Karpas-422 (cell line): ENCODE measurements at regions not wholly inside any gene's neighbourhood (a gene's known extent, or its start where the extent isn't known, plus 50 kb on each side); places are given as distances from the start of the nearest gene placed in this dataset.

Experiments used
- DNase-seq: peaks from one replicate; pipeline ENCODE4 v3.0.0-alpha.2; 2015
- H2AFZ ChIP-seq: fragments of 200-600 bp; sonication (generic); 2 replicates; pipeline ENCODE4 v1.6.1; 2014; ENCODE audit warnings: antibody characterized with exemption, low read length, mixed read lengths
- H3K27ac ChIP-seq: fragments of 200-600 bp; sonication (generic); 2 replicates; pipeline ENCODE4 v1.5.1; 2014; ENCODE audit warnings: mild to moderate bottlenecking, low read length, moderate library complexity
- H3K27me3 ChIP-seq: fragments of 200-600 bp; sonication (generic); 2 replicates; pipeline ENCODE4 v1.6.1; 2014; ENCODE audit warnings: low read length, mixed read lengths
- H3K36me3 ChIP-seq: fragments of 200-600 bp; sonication (generic); 2 replicates; pipeline ENCODE4 v1.6.1; 2014; ENCODE audit warnings: low read length, mixed read lengths; ENCODE audit not compliant: insufficient read depth
- H3K4me1 ChIP-seq: fragments of 200-600 bp; sonication (generic); 2 replicates; pipeline ENCODE4 v1.6.1; 2014; ENCODE audit warnings: mild to moderate bottlenecking, low read length, mixed read lengths
- H3K4me2 ChIP-seq: fragments of 200-600 bp; sonication (generic); 2 replicates; pipeline ENCODE4 v1.6.1; 2014; ENCODE audit warnings: low read length, low read depth, mild to moderate bottlenecking; ENCODE audit not compliant: poor library complexity, severe bottlenecking
- H3K4me3 ChIP-seq: fragments of 200-600 bp; sonication (generic); 2 replicates; pipeline ENCODE4 v1.5.1; 2014; ENCODE audit warnings: mild to moderate bottlenecking, antibody characterized with exemption, low read length, mixed read lengths
- H3K79me2 ChIP-seq: fragments of 200-600 bp; sonication (generic); 2 replicates; pipeline ENCODE4 v1.6.1; 2014; ENCODE audit warnings: mild to moderate bottlenecking, low read length, mixed read lengths
- H3K9ac ChIP-seq: fragments of 200-600 bp; sonication (generic); 2 replicates; pipeline ENCODE4 v1.6.0; 2014; ENCODE audit warnings: low read length
- H3K9me2 ChIP-seq: fragments of 200-600 bp; sonication (generic), shearing (Covaris generic); replicated peaks from 2 replicates; pipeline ENCODE4 v1.6.0; 2014; ENCODE audit warnings: mild to moderate bottlenecking, low read length, moderate library complexity; ENCODE audit not compliant: insufficient read depth
- H3K9me3 ChIP-seq: fragments of 300-700, 200-600 bp; sonication (generic); 2 replicates; pipeline ENCODE4 v1.6.1; 2014; ENCODE audit warnings: low read length, mixed read lengths
- H4K20me1 ChIP-seq: fragments of 200-600 bp; sonication (generic); 2 replicates; pipeline ENCODE4 v1.6.1; 2014; ENCODE audit warnings: mild to moderate bottlenecking, antibody characterized with exemption, low read length, low read depth; ENCODE audit not compliant: insufficient read depth

- Histone ChIP-seq H3K27me3 (no peaks in the 10 kb centered on the region), H4K20me1 (no peaks in the 10 kb centered on the region), H3K4me3 (no peak overlapping the region), H3K9ac (no peak overlapping the region), H3K79me2 (no peaks in the 10 kb centered on the region), H3K9me2 (no peaks in the 10 kb centered on the region), H3K9me3 (no peaks in the 10 kb centered on the region), H3K4me2 (no peak overlapping the region), H2AFZ (no peak overlapping the region), H3K4me1 (no peaks in the 10 kb centered on the region), H3K27ac (no peak overlapping the region), H3K36me3 (no peaks in the 10 kb centered on the region)
- DNase-seq: no peak
Measured at GRCh38 chr11:71333473-71333872, 81.1 kb upstream of the SHANK2 start.

- H2AFZ ChIP-seq: no peak overlapping the region
- no peaks in the 10 kb centered on the region for H3K9me3 ChIP-seq
- no peaks in the 10 kb centered on the region for H3K79me2 ChIP-seq
- H3K4me1 ChIP-seq: no peaks in the 10 kb centered on the region
- H3K4me2 ChIP-seq: no peak overlapping the region
- no peaks in the 10 kb centered on the region for H3K36me3 ChIP-seq
- H4K20me1 ChIP-seq: no peaks in the 10 kb centered on the region
- H3K4me3 ChIP-seq: no peak overlapping the region
- DNase-seq: no peak
- H3K27me3 ChIP-seq: no peaks in the 10 kb centered on the region
- no peak overlapping the region for H3K9ac ChIP-seq
- H3K27ac ChIP-seq: no peak overlapping the region
- H3K9me2 ChIP-seq: no peaks in the 10 kb centered on the region
Measured at GRCh38 chr11:71332447-71332846, 80.1 kb upstream of the SHANK2 start.

DNA sequence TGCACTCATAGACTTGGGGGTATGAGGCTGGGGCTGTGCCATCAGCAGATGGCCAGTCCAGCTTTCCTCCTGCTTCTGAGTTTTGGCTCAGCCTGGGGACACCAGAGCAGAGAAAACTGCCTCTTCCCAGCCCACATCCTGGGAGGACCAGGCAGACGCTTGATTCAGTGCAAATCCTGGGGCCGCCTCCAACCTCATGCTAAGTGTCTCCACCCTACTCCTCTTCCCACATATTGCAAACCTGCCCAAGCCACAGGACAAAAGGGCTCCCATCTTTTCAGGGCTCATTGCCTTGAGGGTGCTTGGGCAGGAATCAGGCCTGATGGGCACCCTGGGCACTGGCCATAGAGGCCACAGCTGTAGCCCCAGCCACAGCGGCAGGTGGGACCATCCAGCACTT is 79.7 kb upstream of the SHANK2 start:
- no peak overlapping the region for H3K27ac ChIP-seq

DNA sequence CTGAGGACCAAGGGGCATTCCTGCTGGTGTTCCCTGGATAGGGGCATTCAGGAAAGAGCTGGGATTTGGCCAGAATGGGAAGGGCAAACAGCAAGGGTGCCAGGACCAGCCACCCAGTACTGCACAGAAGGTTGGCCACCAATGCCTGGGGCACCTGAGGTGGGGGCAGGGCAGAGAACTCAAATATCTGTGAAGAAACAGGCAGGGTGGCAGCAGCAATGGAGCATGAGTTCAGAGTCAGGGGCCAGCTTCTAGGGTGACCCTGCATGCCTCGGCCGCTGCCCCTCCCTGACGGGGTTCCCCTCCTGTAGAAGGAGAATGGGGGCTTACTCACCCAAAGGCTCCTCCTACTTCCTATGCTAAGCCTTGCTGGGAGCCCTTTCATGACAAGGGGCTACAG is 79.3 kb upstream of the SHANK2 start:
- Histone ChIP-seq H3K9me2 (no peaks in the 10 kb centered on the region), H3K4me1 (no peaks in the 10 kb centered on the region), H3K4me2 (no peak overlapping the region), H3K9ac (no peak overlapping the region), H2AFZ (no peak overlapping the region), H4K20me1 (no peaks in the 10 kb centered on the region), H3K36me3 (no peaks in the 10 kb centered on the region), H3K79me2 (no peaks in the 10 kb centered on the region), H3K9me3 (no peaks in the 10 kb centered on the region), H3K4me3 (no peak overlapping the region), H3K27ac (no peak overlapping the region), H3K27me3 (no peaks in the 10 kb centered on the region)
- no peak for DNase-seq

More for the DNA sequence above, 79.7 kb upstream of the SHANK2 start:
- Histone ChIP-seq H4K20me1 (no peaks in the 10 kb centered on the region), H3K9me2 (no peaks in the 10 kb centered on the region), H3K9me3 (no peaks in the 10 kb centered on the region), H3K9ac (no peak overlapping the region), H3K4me2 (no peak overlapping the region), H3K27me3 (no peaks in the 10 kb centered on the region), H3K4me3 (no peak overlapping the region), H2AFZ (no peak overlapping the region), H3K79me2 (no peaks in the 10 kb centered on the region), H3K4me1 (no peaks in the 10 kb centered on the region), H3K36me3 (no peaks in the 10 kb centered on the region)
- no peak for DNase-seq

DNA sequence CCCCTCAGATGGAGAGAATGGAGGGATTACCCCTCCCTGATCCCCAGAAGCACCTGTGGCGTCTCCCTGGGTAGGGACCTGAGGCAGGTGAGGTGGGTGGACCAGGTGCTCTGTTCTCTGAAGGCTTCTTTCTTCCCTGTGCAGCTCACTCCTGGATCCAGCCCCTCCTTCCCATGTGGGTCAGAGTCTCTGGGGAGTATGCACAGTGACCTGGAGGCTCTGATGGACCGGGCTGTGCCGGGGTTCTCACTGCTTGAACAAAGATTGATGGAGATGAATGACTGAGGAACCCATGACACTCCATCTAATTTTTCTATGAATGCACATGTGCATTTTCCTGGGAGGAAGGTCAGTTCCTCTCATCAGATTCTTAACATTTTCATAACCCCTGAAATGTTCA is 78.6 kb upstream of the SHANK2 start:
- Histone ChIP-seq H3K9me2 (no peaks in the 10 kb centered on the region), H3K9ac (no peak overlapping the region), H2AFZ (no peak overlapping the region), H3K27me3 (no peaks in the 10 kb centered on the region), H3K27ac (no peak overlapping the region), H3K36me3 (no peaks in the 10 kb centered on the region), H3K4me3 (no peak overlapping the region), H3K4me2 (no peak overlapping the region), H3K4me1 (no peaks in the 10 kb centered on the region), H4K20me1 (no peaks in the 10 kb centered on the region), H3K79me2 (no peaks in the 10 kb centered on the region), H3K9me3 (no peaks in the 10 kb centered on the region)
- DNase-seq: no peak

DNA sequence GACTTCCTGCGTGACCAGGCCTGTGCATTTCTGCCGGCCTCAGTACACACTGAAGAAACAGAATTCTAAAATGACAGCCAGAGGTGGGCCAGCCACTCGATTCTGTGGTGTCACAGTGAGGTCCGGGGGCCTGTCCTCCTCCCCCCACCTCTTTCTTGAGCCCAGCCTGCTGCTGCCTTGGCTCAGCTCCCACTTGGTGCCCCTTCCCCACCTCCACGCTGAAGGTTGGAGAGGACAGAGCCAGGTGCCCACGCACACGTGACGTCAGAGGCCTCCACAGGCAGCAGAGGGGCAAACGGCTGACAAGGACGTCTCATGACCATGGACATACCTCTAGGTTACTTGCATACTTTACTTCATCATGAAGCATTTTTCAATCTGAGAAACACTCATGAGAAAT is 78.0 kb upstream of the SHANK2 start:
- H2AFZ ChIP-seq: no peak overlapping the region
- H3K9me3 ChIP-seq: no peaks in the 10 kb centered on the region
- no peaks in the 10 kb centered on the region for H3K79me2 ChIP-seq
- H3K36me3 ChIP-seq: no peaks in the 10 kb centered on the region
- no peaks in the 10 kb centered on the region for H3K27me3 ChIP-seq
- H4K20me1 ChIP-seq: no peaks in the 10 kb centered on the region
- H3K9me2 ChIP-seq: no peaks in the 10 kb centered on the region
- no peak overlapping the region for H3K27ac ChIP-seq
- no peak overlapping the region for H3K9ac ChIP-seq
- DNase-seq: no peak
- H3K4me3 ChIP-seq: no peak overlapping the region
- no peaks in the 10 kb centered on the region for H3K4me1 ChIP-seq
- H3K4me2 ChIP-seq: no peak overlapping the region

DNA sequence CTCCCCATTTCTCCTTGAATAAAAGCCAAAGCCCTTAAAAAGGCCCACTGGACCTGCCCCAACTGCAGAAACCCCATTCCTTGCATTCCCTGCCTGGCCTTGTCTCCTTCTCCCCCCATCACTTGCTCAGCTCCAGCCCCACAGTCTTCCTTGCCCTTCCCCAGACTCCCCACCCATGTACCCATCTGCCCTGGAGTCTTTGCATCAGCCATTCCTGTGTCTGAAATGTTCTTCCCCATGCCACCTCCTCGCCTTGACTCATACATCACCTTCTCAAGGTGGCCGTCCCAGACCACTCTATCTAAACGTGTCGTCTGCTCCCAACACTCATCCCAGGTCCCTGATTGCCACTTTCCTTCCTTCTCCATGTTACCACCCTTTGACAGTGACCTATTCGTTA is 77.4 kb upstream of the SHANK2 start:
- no peaks in the 10 kb centered on the region for H3K4me1 ChIP-seq
- H3K4me2 ChIP-seq: no peak overlapping the region
- H3K27ac ChIP-seq: no peak overlapping the region
- no peaks in the 10 kb centered on the region for H4K20me1 ChIP-seq
- no peaks in the 10 kb centered on the region for H3K36me3 ChIP-seq
- H2AFZ ChIP-seq: no peak overlapping the region
- H3K4me3 ChIP-seq: no peak overlapping the region
- H3K9ac ChIP-seq: no peak overlapping the region
- no peaks in the 10 kb centered on the region for H3K79me2 ChIP-seq
- H3K9me3 ChIP-seq: no peaks in the 10 kb centered on the region
- DNase-seq: no peak
- H3K9me2 ChIP-seq: no peaks in the 10 kb centered on the region
- H3K27me3 ChIP-seq: no peaks in the 10 kb centered on the region

DNA sequence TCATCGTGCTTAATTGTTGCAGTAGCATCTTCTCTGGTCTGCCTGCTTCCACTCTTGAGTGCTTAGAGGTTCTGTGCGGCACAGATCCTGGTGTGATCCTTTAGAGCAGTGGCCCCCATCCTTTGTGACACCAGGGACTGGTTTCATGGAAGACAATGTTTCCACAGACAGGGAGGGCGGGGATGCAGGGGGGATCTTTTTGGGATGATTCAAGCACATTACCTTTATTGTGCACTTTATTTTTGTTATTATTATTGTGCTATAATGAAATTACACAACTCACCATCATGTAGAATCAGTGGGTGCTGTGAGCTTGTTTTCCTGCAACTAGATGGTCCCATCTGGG is 76.8 kb upstream of the SHANK2 start:
- Histone ChIP-seq H3K4me1 (no peaks in the 10 kb centered on the region), H4K20me1 (no peaks in the 10 kb centered on the region), H3K27me3 (no peaks in the 10 kb centered on the region), H3K4me3 (no peak overlapping the region), H2AFZ (no peak overlapping the region), H3K4me2 (no peak overlapping the region), H3K9me2 (no peaks in the 10 kb centered on the region), H3K9ac (no peak overlapping the region), H3K27ac (no peak overlapping the region), H3K36me3 (no peaks in the 10 kb centered on the region), H3K9me3 (no peaks in the 10 kb centered on the region), H3K79me2 (no peaks in the 10 kb centered on the region)
- no peak for DNase-seq
